Adipose tissue (tissue), 3 donors: ENCODE measurements at regions not wholly inside any gene's neighbourhood (a gene's known extent, or its start where the extent isn't known, plus 50 kb on each side); places are given as distances from the start of the nearest gene placed in this dataset.
"Not testable (repeated sequence)": the region's sequence is repeated elsewhere in the genome, so short reads cannot be mapped to it uniquely, and the experiment has no call there.

Experiments
- H3K27ac ChIP-seq: one replicate; pipeline ENCODE4 v1.5.1; 2013; ENCODE audit warnings: low read depth, low read length
- WGBS, 3 donors: extraction: QIAGEN DNeasy Blood & Tissue Kit; methylation state at CpG; one replicate each; pipeline ENCODE4 v1.1.7; 2013; 5-methylcytosine and 5-hydroxymethylcytosine counted together
- donor health status: healthy with polysubstance abuse.
- donor health status: Bipolar disorder and iron deficiency.
- donor health status: healthy.

DNA sequence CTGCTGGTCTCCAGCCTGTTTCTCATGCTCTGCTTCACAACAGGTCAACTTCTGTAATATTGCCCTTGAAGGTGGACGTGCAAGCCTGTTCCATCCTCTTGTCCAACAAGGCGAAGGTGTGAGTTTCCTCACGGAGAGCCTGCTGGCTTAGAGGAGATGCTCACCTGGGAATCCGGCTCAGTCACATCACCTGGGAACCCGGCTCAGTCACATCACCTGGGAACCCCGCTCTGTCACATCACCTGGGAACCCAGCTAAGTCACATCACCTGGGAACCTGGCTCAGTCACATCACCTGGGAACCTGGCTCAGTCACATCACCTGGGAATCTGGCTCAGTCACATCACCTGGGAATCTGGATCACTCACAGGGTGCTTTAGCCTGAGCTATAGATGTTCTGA, 230.1 kb downstream of the ERMARD start:
- WGBS, 3 donors, result 85 to 92% (median 91%) methylated on average over 6 of the region's 6 CpGs
- H3K27ac ChIP-seq, result no peak overlapping the region

DNA sequence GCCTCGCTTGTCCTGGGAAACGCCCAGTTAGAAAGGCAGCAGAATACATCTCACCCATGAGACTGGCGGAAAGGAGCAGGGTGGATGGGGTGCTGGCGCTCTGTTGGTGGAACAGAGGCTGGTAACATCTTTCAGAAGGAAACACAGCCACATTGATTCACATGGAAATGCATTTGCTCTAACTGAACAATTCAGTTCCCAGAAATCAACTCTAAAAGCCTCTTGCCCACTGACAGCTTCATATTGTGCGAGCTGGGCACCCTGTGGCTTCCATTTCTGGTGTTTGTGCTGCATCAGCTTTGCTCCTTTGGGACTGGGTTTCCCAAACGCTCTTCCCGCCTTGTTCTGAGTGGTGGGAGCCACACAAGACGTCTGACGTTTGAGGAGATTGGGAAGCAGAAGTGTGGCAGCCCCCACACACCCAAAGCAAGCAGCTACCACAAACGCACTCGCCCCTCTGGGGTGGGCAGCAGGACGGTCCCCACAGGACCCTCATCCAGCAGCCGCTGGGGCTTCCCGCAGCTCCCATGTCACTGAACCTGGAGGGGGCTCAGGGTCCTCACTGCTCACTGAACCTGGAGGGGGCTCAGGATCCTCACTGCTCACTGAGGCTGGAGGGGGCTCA, 229.5 kb downstream of the ERMARD start:
- WGBS, 3 donors, result 71 to 83% (median 83%) methylated on average over 14 of the region's 14 CpGs
- no peak overlapping the region for H3K27ac ChIP-seq

DNA sequence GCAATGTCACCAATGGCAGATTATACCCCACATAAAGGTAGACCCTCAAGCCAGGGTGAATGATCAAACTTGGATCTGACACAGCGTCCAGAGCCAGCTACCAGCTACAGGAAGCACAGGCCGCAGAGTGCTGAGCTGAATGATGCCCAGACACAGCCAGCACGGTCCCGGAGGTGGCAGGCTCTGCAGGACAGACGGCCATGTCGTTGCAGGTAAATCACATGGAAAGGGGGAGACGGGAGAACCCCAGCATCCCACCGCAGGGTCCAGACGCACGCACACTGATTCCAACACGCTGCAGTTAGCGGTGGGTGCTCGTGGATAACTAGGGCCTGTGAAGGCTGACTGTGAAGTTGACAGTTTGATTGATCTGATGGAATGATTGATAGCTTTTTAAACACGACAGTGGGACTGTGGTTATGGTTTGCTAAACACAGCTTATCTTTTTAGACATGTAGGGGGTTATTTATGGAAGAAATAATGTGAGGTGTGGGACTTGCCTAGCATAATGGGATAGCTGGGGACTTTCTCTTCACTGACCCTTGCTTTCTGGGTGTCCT, 228.5 kb downstream of the ERMARD start:
- WGBS, 3 donors, result 68 to 80% (median 79%) methylated on average over 14 of the region's 14 CpGs
- H3K27ac ChIP-seq, result no peak overlapping the region

DNA sequence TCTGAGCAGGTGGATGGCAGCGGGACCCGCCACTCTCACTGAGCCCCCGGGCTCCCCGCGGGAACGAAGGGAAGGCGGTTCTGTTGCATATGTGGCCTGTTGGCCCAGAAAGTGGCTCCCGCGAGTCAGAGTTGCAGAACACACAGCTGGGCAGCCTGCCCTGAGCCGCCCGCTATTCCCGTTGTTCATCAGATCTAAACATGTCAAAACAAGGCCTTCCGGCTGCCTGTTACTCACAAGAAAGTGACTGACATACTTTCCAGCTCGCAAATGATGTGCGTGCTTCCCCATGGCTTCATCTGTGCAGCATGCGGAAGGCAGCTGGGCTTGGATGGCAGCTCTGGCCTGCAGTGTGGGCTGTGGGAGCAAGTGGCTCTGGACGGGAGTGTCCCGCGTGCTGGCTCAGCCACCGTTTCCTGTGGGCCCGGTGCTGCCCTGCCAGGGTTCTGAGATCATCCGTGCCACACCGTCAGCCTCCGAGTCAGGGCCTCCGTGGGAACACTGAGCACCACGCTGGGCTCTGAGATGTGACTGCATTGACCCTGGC, 227.3 kb downstream of the ERMARD start:
- WGBS, 3 donors, result 63 to 75% (median 69%) methylated on average over 26 of the region's 26 CpGs
- H3K27ac ChIP-seq, result no peak overlapping the region

DNA sequence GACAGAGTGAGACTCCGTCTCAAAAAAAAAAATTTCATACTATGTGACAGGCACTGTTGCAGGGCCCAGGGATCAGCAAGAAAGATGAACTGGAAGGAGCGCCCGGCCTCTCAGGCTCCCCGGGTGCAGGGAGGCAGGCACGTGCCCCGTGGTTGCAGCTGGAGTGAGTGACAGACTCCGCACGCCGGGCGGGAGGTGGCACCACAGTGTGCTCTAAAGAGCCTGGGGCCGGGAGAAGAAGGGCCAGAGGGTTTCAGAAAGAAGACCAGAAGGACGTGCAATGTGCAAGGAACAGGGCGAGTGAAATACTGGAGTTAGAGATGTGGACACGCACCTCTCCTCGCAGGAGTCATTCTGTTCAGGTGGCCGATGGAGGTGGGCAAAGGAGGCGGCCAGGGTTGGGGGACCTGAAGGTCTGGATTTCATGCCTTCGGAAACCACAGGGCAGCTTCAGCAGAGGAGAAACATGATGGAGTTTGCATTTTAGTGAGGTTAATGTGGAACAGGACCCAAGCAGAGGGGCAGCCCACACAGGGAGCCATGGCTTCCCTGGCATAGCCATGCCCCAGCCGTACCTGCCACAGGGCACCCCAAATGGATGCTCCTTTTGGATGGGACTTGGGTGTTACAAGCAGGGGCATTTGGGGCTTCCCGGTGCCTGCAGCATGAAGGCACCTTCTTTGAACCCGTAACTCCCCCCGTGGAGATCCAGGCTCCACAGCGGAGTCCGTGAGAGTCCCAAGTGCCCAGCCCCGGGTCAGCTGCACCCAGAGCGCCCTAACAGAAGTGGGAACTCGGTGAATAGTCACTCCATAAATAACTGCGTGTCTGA, 226.2 kb downstream of the ERMARD start:
- no peak overlapping the region for H3K27ac ChIP-seq
- 87 to 88% (median 88%) methylated on average over 28 of the region's 28 CpGs for WGBS, 3 donors

DNA sequence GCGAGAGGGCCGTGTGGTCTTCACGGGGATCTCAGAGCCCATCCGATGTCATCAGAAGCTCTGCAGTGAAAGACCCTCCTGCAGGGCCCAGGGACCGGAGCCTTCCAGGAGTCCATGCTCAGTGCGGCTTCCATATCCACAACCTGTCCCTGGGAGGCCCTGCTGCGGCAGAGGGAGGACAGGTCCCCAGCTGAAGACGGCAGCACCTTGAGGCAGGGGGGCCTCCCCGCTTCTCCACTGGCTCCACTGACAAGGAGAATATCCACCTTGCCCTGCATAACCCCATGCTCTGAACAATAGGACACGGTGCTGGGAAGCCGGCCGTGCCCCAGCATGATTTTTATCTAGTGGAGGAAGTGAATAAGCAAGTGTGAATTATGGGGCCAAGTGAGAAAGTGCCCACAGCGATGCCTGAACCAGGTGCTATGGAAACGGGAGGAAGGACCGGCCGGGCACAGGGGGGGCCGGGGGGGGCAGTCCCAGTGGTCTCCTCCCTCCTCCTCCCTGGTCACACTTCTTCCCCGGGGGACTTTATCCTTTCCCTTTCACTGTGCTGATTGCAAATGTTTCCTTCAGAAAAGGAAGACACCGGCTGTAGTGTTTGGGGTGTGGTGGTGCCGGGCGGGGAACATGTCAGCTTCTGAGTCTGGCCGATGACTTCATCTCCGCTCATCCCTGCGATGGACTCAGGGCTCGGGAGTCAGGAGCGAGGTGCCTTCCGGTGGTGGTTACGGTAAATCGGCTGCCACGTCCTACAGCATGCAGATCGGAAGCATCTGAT, 225.1 kb downstream of the ERMARD start:
- no peak overlapping the region for H3K27ac ChIP-seq
- WGBS, 3 donors, result 51 to 66% (median 57%) methylated on average over 30 to 31 of the region's 31 CpGs

DNA sequence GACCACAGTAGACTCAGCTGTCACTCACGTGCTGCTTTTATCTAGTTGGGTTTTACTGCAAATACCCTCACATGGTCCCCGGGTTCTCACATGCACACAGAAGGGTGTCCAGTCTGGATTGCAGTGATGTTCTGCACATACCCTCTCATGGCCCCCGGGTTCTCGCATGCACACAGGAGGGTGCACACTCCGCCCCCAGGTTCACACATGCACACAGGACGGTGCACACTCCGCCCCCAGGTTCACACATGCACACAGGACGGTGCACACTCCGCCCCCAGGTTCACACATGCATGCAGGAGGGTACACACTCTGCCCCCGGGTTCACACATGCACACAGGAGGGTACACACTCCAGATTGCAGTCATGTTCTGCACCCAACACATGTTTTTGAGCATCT, 224.3 kb downstream of the ERMARD start:
- WGBS, 3 donors, result 69 to 90% (median 86%) methylated on average over 10 of the region's 10 CpGs
- no peak overlapping the region for H3K27ac ChIP-seq

DNA sequence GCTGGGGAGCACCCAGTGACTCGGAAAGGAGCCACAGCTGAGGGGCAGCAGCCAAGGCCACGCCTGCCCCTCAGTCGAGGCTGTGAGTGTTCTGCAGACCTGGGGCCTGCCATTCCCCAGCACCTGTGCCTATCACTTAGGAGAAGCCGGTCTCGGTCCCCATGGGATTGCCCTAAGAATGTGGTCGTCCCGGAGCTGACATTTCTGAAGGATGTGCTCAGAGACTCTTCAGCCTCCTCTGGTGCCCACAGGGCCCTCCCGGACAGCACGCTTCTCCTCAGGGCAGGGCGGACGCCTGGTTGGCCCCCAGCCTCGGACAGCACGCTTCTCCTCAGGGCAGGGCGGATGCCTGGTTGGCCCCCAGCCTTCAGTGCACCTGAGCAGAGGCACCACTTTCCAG, 223.9 kb downstream of the ERMARD start:
- no peak overlapping the region for H3K27ac ChIP-seq
- 82 to 90% (median 88%) methylated on average over 14 of the region's 14 CpGs for WGBS, 3 donors

DNA sequence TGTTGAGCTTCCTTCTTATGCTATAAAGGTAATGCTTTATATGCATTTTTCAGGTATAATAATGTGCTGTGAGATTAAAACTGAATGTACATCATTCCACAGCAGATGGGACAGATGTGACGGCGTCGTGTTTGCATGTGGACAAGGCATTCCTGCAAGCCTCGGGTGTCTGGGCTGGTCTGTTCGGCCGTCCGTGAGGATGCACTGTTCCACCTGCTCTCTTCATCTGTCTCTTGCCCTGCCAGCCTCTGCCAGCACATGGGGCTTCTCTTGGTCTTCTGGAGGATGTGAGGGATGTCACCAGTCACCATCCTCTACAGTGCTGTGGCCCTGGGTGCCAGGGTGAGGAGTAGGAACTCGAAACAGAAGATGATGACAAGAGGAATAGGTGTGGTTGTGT, 223.2 kb downstream of the ERMARD start:
- no peak overlapping the region for H3K27ac ChIP-seq
- WGBS, 3 donors, result 78 to 92% (median 82%) methylated on average over 8 of the region's 8 CpGs

DNA sequence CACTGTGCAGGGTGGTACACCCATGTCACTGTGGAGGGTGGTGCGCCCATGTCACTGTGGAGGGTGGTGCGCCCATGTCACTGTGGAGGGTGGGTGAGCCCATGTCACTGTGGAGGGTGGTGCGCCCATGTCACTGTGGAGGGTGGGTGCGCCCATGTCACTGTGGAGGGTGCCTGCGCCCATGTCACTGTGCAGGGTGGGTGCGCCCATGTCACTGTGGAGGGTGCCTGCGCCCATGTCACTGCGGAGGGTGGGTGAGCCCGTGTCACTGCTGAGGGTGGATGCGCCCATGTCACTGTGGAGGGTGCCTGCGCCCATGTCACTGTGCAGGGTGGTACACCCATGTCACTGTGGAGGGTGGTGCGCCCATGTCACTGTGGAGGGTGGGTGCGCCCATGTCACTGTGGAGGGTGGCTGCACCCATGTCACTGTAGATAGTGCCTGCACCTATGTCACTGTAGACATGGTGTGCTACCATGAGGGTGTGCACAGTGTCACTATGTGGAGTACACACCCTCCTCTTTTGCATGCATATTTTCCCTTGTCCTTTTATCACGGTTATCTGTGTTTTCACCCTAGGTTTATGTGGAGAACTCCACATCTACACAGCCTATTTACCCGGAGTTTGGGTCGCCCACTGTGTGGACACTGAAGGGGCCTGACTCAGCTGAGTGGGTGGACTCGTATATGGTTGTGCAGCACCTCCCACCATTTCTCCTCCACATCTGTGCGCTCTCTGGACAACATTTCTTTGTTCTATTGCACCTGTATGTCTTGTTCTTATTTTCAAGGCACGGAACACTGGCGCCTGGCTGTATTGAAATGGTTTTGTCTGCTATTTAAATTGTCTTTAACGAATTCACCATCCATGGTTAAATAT, 222.4 kb downstream of the ERMARD start:
- 79 to 88% (median 82%) methylated on average over 20 to 21 of the region's 21 CpGs for WGBS, 3 donors

DNA sequence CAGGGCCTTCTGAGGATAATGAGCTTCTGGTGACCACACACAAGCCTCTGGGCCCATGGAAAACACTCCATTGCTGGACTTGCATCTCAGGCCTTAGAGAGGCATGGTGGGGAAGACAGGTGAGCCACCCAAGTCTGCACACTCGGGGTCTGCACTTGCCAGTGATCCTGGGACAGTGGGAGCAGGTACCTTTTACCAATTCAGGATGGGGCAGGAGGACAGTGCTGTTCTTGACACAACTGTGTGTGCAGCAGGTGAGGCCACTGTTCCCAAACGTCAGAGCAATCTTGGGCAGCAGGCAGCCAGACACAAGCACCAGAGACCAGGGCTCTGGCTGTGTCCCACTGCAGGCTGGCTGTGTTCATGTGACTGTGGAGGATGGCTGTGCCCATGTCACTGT, 221.3 kb downstream of the ERMARD start:
- H3K27ac ChIP-seq, result no peak overlapping the region
- WGBS, 3 donors, result 66 to 75% (median 69%) methylated on average over 2 of the region's 2 CpGs

More for the DNA sequence above, 222.4 kb downstream of the ERMARD start:
- H3K27ac ChIP-seq, result not testable (repeated sequence)

DNA sequence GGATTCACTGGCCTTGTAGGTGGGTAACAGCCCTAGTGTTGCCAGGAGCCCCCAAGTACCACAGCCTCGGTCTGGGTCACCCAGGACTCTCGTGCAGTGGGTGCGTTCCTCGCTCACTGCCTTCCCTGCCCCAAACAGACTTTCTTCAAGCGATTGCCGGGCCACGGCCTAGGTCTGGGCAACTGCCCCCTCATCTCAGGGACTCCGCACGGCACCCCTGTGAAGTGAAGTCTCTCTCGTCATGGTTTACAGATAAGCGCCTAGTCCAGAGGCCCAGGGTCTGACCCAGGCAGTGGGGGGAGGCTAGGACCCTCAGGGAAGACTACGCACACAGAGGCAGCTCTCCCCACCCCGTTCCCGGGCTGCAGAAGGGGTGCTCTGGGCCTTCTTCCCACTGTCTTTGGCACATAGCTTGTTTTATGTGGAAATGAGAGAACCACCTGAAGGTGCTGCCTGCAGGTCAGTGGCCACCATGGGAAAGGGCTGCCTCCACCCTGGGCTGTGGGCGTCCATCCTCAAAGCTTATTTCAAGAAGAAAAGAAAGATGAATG, 220.8 kb downstream of the ERMARD start:
- no peak overlapping the region for H3K27ac ChIP-seq
- WGBS, 3 donors, result 89 to 91% (median 89%) methylated on average over 15 of the region's 15 CpGs

DNA sequence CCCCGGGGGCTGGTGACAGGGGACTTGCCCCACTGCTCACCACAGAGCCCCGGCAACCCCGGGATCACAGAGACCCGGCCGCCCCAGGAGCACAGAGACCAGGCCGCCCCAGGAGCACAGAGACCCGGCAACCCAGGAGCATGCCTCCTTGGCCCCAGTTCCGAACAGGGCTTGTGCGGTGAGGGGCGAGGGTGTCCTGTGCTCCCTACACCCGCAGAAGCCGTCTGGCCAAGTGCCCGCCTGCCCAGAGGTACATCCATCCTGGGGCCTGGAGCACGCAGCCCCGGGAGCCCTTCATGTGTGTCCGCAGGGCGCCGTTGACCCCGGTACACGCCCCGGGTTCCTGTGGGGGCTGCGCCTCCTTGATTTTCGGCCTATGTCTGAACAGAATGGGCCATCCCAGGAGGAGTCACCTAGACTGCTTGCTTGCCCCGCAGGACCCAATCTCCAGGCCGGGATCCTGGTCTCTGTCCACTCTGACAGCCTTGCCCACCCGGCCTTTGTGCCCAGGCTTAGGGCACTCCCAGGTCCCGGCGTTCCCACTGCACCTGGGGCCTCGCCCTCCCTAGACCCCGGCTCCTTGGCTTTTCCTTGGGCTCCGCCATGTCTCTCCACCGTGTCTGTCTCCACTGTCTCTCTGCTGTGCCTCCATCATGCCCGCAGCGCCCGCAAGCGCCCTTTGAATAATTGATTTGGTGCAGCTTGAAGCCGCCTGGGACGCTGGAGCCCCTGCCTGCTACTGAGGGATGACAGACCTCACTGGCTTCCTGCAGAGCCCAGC, 219.8 kb downstream of the ERMARD start:
- 89 to 93% (median 90%) methylated on average over 34 to 38 of the region's 38 CpGs for WGBS, 3 donors
- H3K27ac ChIP-seq, result no peak overlapping the region

DNA sequence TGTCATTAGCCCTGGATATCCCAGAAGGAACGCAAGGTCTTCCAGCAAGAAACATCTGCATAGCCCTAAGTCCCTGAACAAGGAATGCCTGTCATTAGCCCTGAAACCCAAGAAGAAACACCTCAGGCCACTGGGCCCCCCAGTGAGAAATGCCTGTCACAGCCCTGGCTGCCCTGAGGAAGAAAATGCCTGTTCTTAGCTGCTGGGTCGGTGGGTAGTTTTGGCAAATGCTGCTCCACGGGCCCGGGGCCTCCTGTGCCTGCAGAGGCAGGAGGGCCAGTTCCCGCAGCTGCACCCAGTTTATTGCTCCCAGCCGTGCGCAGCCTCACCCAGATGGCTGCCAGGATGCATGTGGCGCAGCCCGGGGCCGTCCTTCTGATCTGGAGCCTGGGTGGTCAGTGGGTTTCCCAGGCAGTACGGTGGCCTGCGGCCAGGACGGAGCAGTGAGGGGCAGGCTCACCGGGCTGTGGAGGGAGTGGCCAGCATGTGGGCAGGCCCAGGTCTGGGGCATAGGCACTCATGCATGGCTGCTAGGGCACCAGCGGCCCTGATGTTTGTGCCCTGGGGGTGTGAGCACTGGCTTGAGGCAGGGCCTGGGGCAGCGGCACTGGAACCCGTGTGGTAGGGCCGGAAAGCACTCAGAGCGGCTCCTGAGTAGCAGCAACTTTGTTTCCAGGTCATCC, 219.0 kb downstream of the ERMARD start:
- WGBS, 3 donors, result 89 to 91% (median 90%) methylated on average over 19 of the region's 19 CpGs
- H3K27ac ChIP-seq, result no peak overlapping the region

DNA sequence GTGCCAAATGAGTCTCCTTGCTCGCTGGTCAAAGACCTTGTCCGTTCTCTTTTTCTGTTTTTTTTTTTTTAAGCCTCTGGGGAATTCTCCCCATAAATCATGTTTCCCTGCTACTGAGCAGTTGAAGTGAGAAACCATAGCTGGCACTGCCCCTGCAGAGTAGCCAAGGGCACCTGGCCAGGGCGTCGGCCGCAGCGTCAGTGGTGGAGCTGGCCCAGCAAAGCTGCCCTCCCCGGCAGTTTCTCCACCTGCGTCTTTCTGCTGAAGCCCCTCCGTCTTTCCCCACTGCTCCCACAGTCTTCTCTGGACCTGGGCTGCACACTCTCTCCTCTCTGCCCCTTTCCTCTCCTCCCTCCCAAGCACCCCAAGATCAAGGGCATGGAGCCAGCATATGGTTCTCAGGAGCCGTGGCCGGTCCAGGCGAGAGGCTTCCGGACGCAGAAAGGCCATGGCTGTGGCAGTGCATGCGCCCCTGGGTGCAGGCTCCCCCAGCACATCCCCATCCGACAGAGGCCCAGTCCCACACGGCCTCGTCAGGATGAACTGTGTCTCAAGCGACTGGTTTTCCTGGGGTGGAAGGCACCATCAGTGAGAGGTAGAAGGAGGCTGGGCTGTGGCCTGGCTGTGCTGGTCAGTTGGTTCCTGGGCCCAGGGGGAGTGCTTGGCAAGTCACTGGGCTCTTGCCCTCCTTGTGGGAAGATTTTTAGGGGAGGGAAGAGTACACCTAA, 218.1 kb downstream of the ERMARD start:
- no peak overlapping the region for H3K27ac ChIP-seq
- 76 to 90% (median 81%) methylated on average over 19 of the region's 19 CpGs for WGBS, 3 donors
